IMR-90 (cell line): ENCODE measurements at regions not wholly inside any gene's neighbourhood (a gene's known extent, or its start where the extent isn't known, plus 50 kb on each side); places are given as distances from the start of the nearest gene placed in this dataset.

ENCODE experiments used
- ATAC-seq: fragments of 200-7000 bp; cut with Tn5 transposase; 2 replicates; pipeline ENCODE4 v1.9.1; 2020; ENCODE audit warnings: low read depth, mild to moderate bottlenecking, moderate library complexity
- BruUV-seq: library from RNA; stranded (reverse); fragments of 400-500 nt; replicated peaks from 2 replicates; lab custom pipeline; 2021; lab: Mats Ljungman, UMichigan
- CTCF ChIA-PET: fragments of 300-600 bp; formaldehyde crosslinking; extraction: SDS; loops from one replicate; lab custom pipeline; 2021; ENCODE audit warnings: antibody characterized with exemption; lab: Yijun Ruan, JAX
- POLR2A ChIA-PET: fragments of 300-600 bp; sonication (Branson Sonifier 250); formaldehyde crosslinking; loops from one replicate; lab custom pipeline; 2022; ENCODE audit warnings: antibody characterized with exemption; ENCODE audit not compliant: unreplicated experiment; lab: Charles Lee
- DNase-seq: peaks from one replicate; pipeline ENCODE4 v3.0.0; 2013
- H2AFZ ChIP-seq: replicated peaks from 2 replicates; pipeline ENCODE3; 2013; ENCODE audit warnings: low read length, mild to moderate bottlenecking; ENCODE audit not compliant: poor library complexity
- H2AK5ac ChIP-seq: 2 replicates; pipeline ENCODE4 v1.6.1; 2013; ENCODE audit warnings: low read depth, low read length, inconsistent platforms
- H2AK9ac ChIP-seq: replicated peaks from 2 replicates; pipeline ENCODE3; 2013; ENCODE audit warnings: mild to moderate bottlenecking, low read depth, low read length, moderate library complexity; ENCODE audit not compliant: poor library complexity
- H2BK120ac ChIP-seq: 2 replicates; pipeline ENCODE4 v1.6.1; 2013; ENCODE audit warnings: low read depth, low read length, inconsistent platforms
- H2BK15ac ChIP-seq: 3 replicates; pipeline ENCODE4 v1.6.1; 2013; ENCODE audit warnings: low read depth, low read length, inconsistent platforms
- H2BK20ac ChIP-seq: 2 replicates; pipeline ENCODE4 v1.6.1; 2013; ENCODE audit warnings: low read depth, mild to moderate bottlenecking, inconsistent platforms, low read length, moderate library complexity
- H2BK5ac ChIP-seq: 2 replicates; pipeline ENCODE4 v1.6.1; 2013; ENCODE audit warnings: mild to moderate bottlenecking, low read depth, low read length, inconsistent platforms; ENCODE audit not compliant: poor library complexity, severe bottlenecking
- H3K14ac ChIP-seq: replicated peaks from 2 replicates; pipeline ENCODE4 v1.6.1; 2013; ENCODE audit warnings: low read depth, low read length, inconsistent platforms
- H3K18ac ChIP-seq: 2 replicates; pipeline ENCODE4 v1.6.1; 2013; ENCODE audit warnings: low read depth, low read length, control low read depth
- H3K23ac ChIP-seq: 2 replicates; pipeline ENCODE4 v1.6.1; 2013; ENCODE audit warnings: low read depth, low read length, inconsistent platforms
- H3K27ac ChIP-seq: 2 replicates; pipeline ENCODE4 v1.5.1; 2013; ENCODE audit warnings: mild to moderate bottlenecking, control low read depth, low read length; ENCODE audit not compliant: insufficient read depth
- H3K27me3 ChIP-seq: 2 replicates; pipeline ENCODE4 v1.6.1; 2013; ENCODE audit warnings: low read length; ENCODE audit not compliant: control insufficient read depth, insufficient read depth
- H3K36me3 ChIP-seq: 2 replicates; pipeline ENCODE4 v1.6.1; 2013; ENCODE audit warnings: low read length, mixed read lengths; ENCODE audit not compliant: control insufficient read depth, insufficient read depth
- H3K4ac ChIP-seq: 2 replicates; pipeline ENCODE4 v1.6.1; 2013; ENCODE audit warnings: low read depth, low read length, inconsistent platforms
- H3K4me1 ChIP-seq: 2 replicates; pipeline ENCODE4 v1.6.1; 2013; ENCODE audit warnings: low read length, mixed read lengths; ENCODE audit not compliant: control insufficient read depth, insufficient read depth
- H3K4me2 ChIP-seq: 2 replicates; pipeline ENCODE4 v1.6.1; 2013; ENCODE audit warnings: low read depth, mild to moderate bottlenecking, control low read depth, low read length, moderate library complexity
- H3K4me3 ChIP-seq: 2 replicates; pipeline ENCODE4 v1.5.1; 2013; ENCODE audit warnings: low read depth, mild to moderate bottlenecking, control low read depth, low read length, moderate library complexity; ENCODE audit not compliant: insufficient read depth
- H3K56ac ChIP-seq: 2 replicates; pipeline ENCODE4 v1.6.1; 2013; ENCODE audit warnings: low read length, inconsistent platforms; ENCODE audit not compliant: insufficient read depth; ENCODE audit errors: extremely low read depth
- H3K79me1 ChIP-seq, 2 experiments: 2 replicates each; pipeline ENCODE4 v1.6.1; 2013; ENCODE audit warnings: low read length in 2 of 2, inconsistent platforms in 1 of 2, low read depth in 1 of 2
- H3K9ac ChIP-seq: 2 replicates; pipeline ENCODE4 v1.6.1; 2013; ENCODE audit warnings: low read depth, low read length, control low read depth
- H3K9me1 ChIP-seq: 2 replicates; pipeline ENCODE4 v1.6.1; 2013; ENCODE audit warnings: low read length, inconsistent platforms; ENCODE audit not compliant: insufficient read depth
- H3K9me3 ChIP-seq: 2 replicates; pipeline ENCODE4 v1.6.1; 2013; ENCODE audit warnings: low read length; ENCODE audit not compliant: control insufficient read depth, insufficient read depth
- H4K20me1 ChIP-seq: 2 replicates; pipeline ENCODE4 v1.6.1; 2013; ENCODE audit warnings: low read length, inconsistent platforms; ENCODE audit not compliant: insufficient read depth
- H4K5ac ChIP-seq: 2 replicates; pipeline ENCODE4 v1.6.1; 2013; ENCODE audit warnings: mild to moderate bottlenecking, low read depth, low read length, control low read depth
- H4K8ac ChIP-seq, 2 experiments: 2 replicates each; pipeline ENCODE4 v1.6.1; 2013; ENCODE audit warnings: low read depth in 2 of 2, low read length in 2 of 2, control low read depth in 1 of 2, inconsistent platforms in 1 of 2
- H4K91ac ChIP-seq: 2 replicates; pipeline ENCODE4 v1.6.1; 2013; ENCODE audit warnings: low read depth, low read length, inconsistent platforms; ENCODE audit not compliant: insufficient read depth
- BHLHE40 ChIP-seq: fragments of 150-350 bp; IDR thresholded peaks from 2 replicates; pipeline ENCODE4 v1.6.1; 2016; ENCODE audit warnings: mild to moderate bottlenecking, low read depth, low read length
- CEBPB ChIP-seq: IDR thresholded peaks from 2 replicates; pipeline ENCODE4 v1.6.1; 2012; ENCODE audit warnings: low read depth, low read length, improper control_type of control experiment
- CHD1 ChIP-seq: IDR thresholded peaks from 2 replicates; pipeline ENCODE4 v1.6.1; 2012; ENCODE audit warnings: low read depth, low read length, improper control_type of control experiment
- CTCF ChIP-seq: conservative IDR thresholded peaks from 2 replicates; pipeline ENCODE4 v1.5.1; 2012; ENCODE audit warnings: mild to moderate bottlenecking, low read depth, low read length, improper control_type of control experiment
- ELK1 ChIP-seq: fragments of 150-350 bp; IDR thresholded peaks from 2 replicates; pipeline ENCODE4 v1.6.1; 2016; ENCODE audit warnings: low read depth, mild to moderate bottlenecking, low read length, moderate library complexity, borderline replicate concordance
- FOS ChIP-seq: fragments of 150-350 bp; IDR thresholded peaks from 2 replicates; pipeline ENCODE4 v1.6.1; 2016; ENCODE audit warnings: low read depth, low read length
- MAFK ChIP-seq: IDR thresholded peaks from 2 replicates; pipeline ENCODE4 v1.6.1; 2012; ENCODE audit warnings: low read depth, low read length, improper control_type of control experiment
- MAZ ChIP-seq: IDR thresholded peaks from 2 replicates; pipeline ENCODE4 v1.6.1; 2012; ENCODE audit warnings: low read depth, mild to moderate bottlenecking, low read length, improper control_type of control experiment, moderate library complexity, borderline replicate concordance
- MXI1 ChIP-seq: IDR thresholded peaks from 2 replicates; pipeline ENCODE4 v1.6.1; 2012; ENCODE audit warnings: low read depth, mild to moderate bottlenecking, low read length, moderate library complexity, borderline replicate concordance
- NFE2L2 ChIP-seq: fragments of 150-350 bp; IDR thresholded peaks from 2 replicates; pipeline ENCODE4 v1.6.1; 2016; ENCODE audit warnings: low read depth, mild to moderate bottlenecking, low read length
- POLR2A ChIP-seq: IDR thresholded peaks from 2 replicates; pipeline ENCODE4 v1.6.1; 2012; ENCODE audit warnings: mild to moderate bottlenecking, low read depth, low read length
- RAD21 ChIP-seq: IDR thresholded peaks from 2 replicates; pipeline ENCODE4 v1.6.1; 2012; ENCODE audit warnings: low read length, improper control_type of control experiment
- RCOR1 ChIP-seq: IDR thresholded peaks from 2 replicates; pipeline ENCODE4 v1.6.1; 2012; ENCODE audit warnings: mild to moderate bottlenecking, low read length, improper control_type of control experiment; ENCODE audit not compliant: insufficient replicate concordance
- RFX5 ChIP-seq: IDR thresholded peaks from 2 replicates; pipeline ENCODE4 v1.8.0; 2012; ENCODE audit warnings: low read depth, mild to moderate bottlenecking, low read length, moderate library complexity
- SMC3 ChIP-seq: fragments of 150-350 bp; IDR thresholded peaks from 2 replicates; pipeline ENCODE4 v1.6.1; 2016; ENCODE audit warnings: low read depth, mild to moderate bottlenecking, antibody characterized with exemption, low read length, moderate library complexity
- USF2 ChIP-seq: fragments of 150-350 bp; IDR thresholded peaks from 2 replicates; pipeline ENCODE4 v1.6.1; 2017; ENCODE audit warnings: mild to moderate bottlenecking, antibody characterized with exemption, low read length, low read depth
- WGBS, 2 experiments: methylation state at CpG; one replicate each; pipeline versions ENCODE4 v1.1.5 to v1.1.7; 2013; ENCODE audit warnings: missing lambda C conversion rate in 2 of 2; ENCODE audit not compliant: insufficient read length in 1 of 2; ENCODE audit errors: extremely low coverage in 2 of 2; 5-methylcytosine and 5-hydroxymethylcytosine counted together
- dilution Hi-C: fragments of 300-500 bp; cut with HindIII; formaldehyde crosslinking; loops from one replicate; pipeline ENCODE4 v1.14.3; 2018; ENCODE audit warnings: low sequenced_read_pairs; ENCODE audit not compliant: unreplicated experiment
- in situ Hi-C: fragments of 300-500 bp; cut with MboI; formaldehyde crosslinking; loops from 3 replicates; pipeline ENCODE4 v1.14.3; 2019; ENCODE audit warnings: low sequenced_read_pairs, inconsistent platforms, mixed read lengths
- intact Hi-C: fragments of 100-400 bp; cut with micrococcal nuclease; formaldehyde crosslinking; loops from 2 replicates; pipeline ENCODE4 v1.10.0; 2022

GRCh38 chr2:43162511-43162776 is 64.0 kb downstream of the ZFP36L2 start:
- ATAC-seq, result no peak
- no peak overlapping the region for H3K4me3 ChIP-seq
- no peaks in the 10 kb centered on the region for H3K36me3 ChIP-seq
- no peaks in the 10 kb centered on the region for H4K20me1 ChIP-seq
- H3K4me1 ChIP-seq, result peaks cover 17% of the 10 kb centered on the region
- H2BK15ac ChIP-seq, result no peak overlapping the region
- H2BK5ac ChIP-seq, result no peak overlapping the region
- in situ Hi-C loops (no loop called here), dilution Hi-C loops (no loop called here), intact Hi-C loops (no loop called here)
- H3K4ac ChIP-seq, result 0 out of 2 replicates have a peak overlapping the region, but pooled peaks have one; percentile 3
- H2BK120ac ChIP-seq, result no peak overlapping the region
- CTCF ChIA-PET, result no interaction called here
- no peak overlapping the region for H3K56ac ChIP-seq
- no TSS peak for BruUV-seq
- no peak overlapping the region for H3K23ac ChIP-seq
- no peaks in the 10 kb centered on the region for H3K27me3 ChIP-seq
- H3K9me1 ChIP-seq, result 0 out of 2 replicates have a peak, but pooled peaks cover 12% of the 10 kb centered on the region
- H3K9ac ChIP-seq, result no peak overlapping the region
- no peak overlapping the region for H4K91ac ChIP-seq
- TF ChIP-seq MAFK (no peak), CHD1 (no peak), BHLHE40 (no peak), NFE2L2 (no peak), FOS (no peak), ELK1 (no peak), SMC3 (no peak), CEBPB (no peak), MAZ (no peak), MXI1 (no peak), RAD21 (no peak), POLR2A (no peak), RFX5 (no peak), RCOR1 (no peak), USF2 (no peak), CTCF (no peak)
- no peak for DNase-seq
- no peak overlapping the region for H3K27ac ChIP-seq
- H3K4me2 ChIP-seq, result no peak overlapping the region
- no peaks in the 10 kb centered on the region for H3K9me3 ChIP-seq
- no peaks in the 10 kb centered on the region for H3K79me1 ChIP-seq
- POLR2A ChIA-PET, result no interaction called here
- H4K5ac ChIP-seq, result no peak overlapping the region
- H2AFZ ChIP-seq, result no peak overlapping the region
- WGBS, 2 experiments, result no CpG with 5 or more reads among the region's 4 CpGs
- H2AK9ac ChIP-seq, result no peak overlapping the region
- H3K18ac ChIP-seq, result no peak overlapping the region
- no peak overlapping the region; the same call in 1 of the 2 replicates for H2AK5ac ChIP-seq
- no peak overlapping the region for H2BK20ac ChIP-seq
- no peak overlapping the region for H4K8ac ChIP-seq
- H3K14ac ChIP-seq, result no peak overlapping the region
